Type B pancreatic cell (in vitro differentiated cells): ENCODE measurements at regions not wholly inside any gene's neighbourhood (a gene's known extent, or its start where the extent isn't known, plus 50 kb on each side); places are given as distances from the start of the nearest gene placed in this dataset.

Source experiments
- DNase-seq: peaks from one replicate; pipeline ENCODE4 v3.0.0; 2021; ENCODE audit warnings: mixed read lengths; ENCODE audit not compliant: unreplicated experiment; ENCODE audit errors: extremely low spot score
- H3K27ac Mint-ChIP-seq: 2 replicates; pipeline ENCODE4 v1.8.0; 2021; ENCODE audit warnings: mild to moderate bottlenecking, mixed read lengths
- H3K27me3 Mint-ChIP-seq: 2 replicates; pipeline ENCODE4 v1.8.0; 2021; ENCODE audit warnings: mixed read lengths
- H3K36me3 Mint-ChIP-seq: 2 replicates; pipeline ENCODE4 v1.8.0; 2021; ENCODE audit warnings: mixed read lengths
- H3K4me1 Mint-ChIP-seq: one replicate; pipeline ENCODE4 v1.8.0; 2021; ENCODE audit warnings: mixed read lengths; ENCODE audit not compliant: unreplicated experiment
- H3K4me3 Mint-ChIP-seq: 2 replicates; pipeline ENCODE4 v1.8.0; 2021; ENCODE audit warnings: mild to moderate bottlenecking, mixed read lengths
- H3K9me3 Mint-ChIP-seq: 2 replicates; pipeline ENCODE4 v1.8.0; 2021; ENCODE audit warnings: mixed read lengths
- CTCF ChIP-seq: fragments of 200-600 bp; sonication (generic); conservative IDR thresholded peaks from 2 replicates; pipeline ENCODE4 v1.5.0; 2021; ENCODE audit warnings: antibody characterized with exemption, mild to moderate bottlenecking

GRCh38 chr5:120394259-120394658, 69.8 kb upstream of the PRR16 start:
- H3K27ac Mint-ChIP-seq = no peak overlapping the region
- peak; percentile 34 for TF ChIP-seq CTCF
- no peaks in the 10 kb centered on the region for H3K9me3 Mint-ChIP-seq
- DNase-seq = no peak
- H3K27me3 Mint-ChIP-seq = peaks cover 6% of the 10 kb centered on the region
- no peaks in the 10 kb centered on the region for H3K4me1 Mint-ChIP-seq
- H3K4me3 Mint-ChIP-seq = no peak overlapping the region
- no peaks in the 10 kb centered on the region for H3K36me3 Mint-ChIP-seq

- Mint-ChIP-seq H3K36me3 (no peaks in the 10 kb centered on the region), H3K27me3 (peaks cover 6% of the 10 kb centered on the region), H3K9me3 (no peaks in the 10 kb centered on the region), H3K4me3 (no peak overlapping the region), H3K4me1 (no peaks in the 10 kb centered on the region), H3K27ac (no peak overlapping the region)
- DNase-seq = no peak
- no peak for TF ChIP-seq CTCF
These were observed 67.9 kb upstream of the PRR16 start for GRCh38 chr5:120396186-120396585.

GRCh38 chr5:120400356-120400755, 63.7 kb upstream of the PRR16 start:
- TF ChIP-seq CTCF = no peak
- no peaks in the 10 kb centered on the region for H3K36me3 Mint-ChIP-seq
- no peak overlapping the region for H3K4me3 Mint-ChIP-seq
- peaks cover 3% of the 10 kb centered on the region for H3K27me3 Mint-ChIP-seq
- no peak for DNase-seq
- H3K9me3 Mint-ChIP-seq = no peaks in the 10 kb centered on the region
- no peaks in the 10 kb centered on the region for H3K4me1 Mint-ChIP-seq
- no peak overlapping the region for H3K27ac Mint-ChIP-seq

- Mint-ChIP-seq H3K27ac (no peak overlapping the region), H3K36me3 (no peaks in the 10 kb centered on the region), H3K4me3 (no peak overlapping the region), H3K9me3 (no peaks in the 10 kb centered on the region), H3K4me1 (no peaks in the 10 kb centered on the region), H3K27me3 (no peaks in the 10 kb centered on the region)
- no peak for TF ChIP-seq CTCF
- no peak for DNase-seq
These were observed 61.5 kb upstream of the PRR16 start for GRCh38 chr5:120402606-120403005.

- H3K4me3 Mint-ChIP-seq = no peak overlapping the region
- H3K27me3 Mint-ChIP-seq = no peaks in the 10 kb centered on the region
- no peak for DNase-seq
- H3K36me3 Mint-ChIP-seq = no peaks in the 10 kb centered on the region
- H3K9me3 Mint-ChIP-seq = peaks cover 3% of the 10 kb centered on the region
- no peaks in the 10 kb centered on the region for H3K4me1 Mint-ChIP-seq
- H3K27ac Mint-ChIP-seq = no peak overlapping the region
- TF ChIP-seq CTCF = no peak
These were observed 58.7 kb upstream of the PRR16 start for GRCh38 chr5:120405286-120405864.

GRCh38 chr5:120405923-120406322, 58.2 kb upstream of the PRR16 start:
- no peaks in the 10 kb centered on the region for H3K27me3 Mint-ChIP-seq
- no peak overlapping the region for H3K4me3 Mint-ChIP-seq
- H3K9me3 Mint-ChIP-seq = peaks cover 7% of the 10 kb centered on the region
- no peak for TF ChIP-seq CTCF
- no peaks in the 10 kb centered on the region for H3K4me1 Mint-ChIP-seq
- no peaks in the 10 kb centered on the region for H3K36me3 Mint-ChIP-seq
- no peak for DNase-seq
- no peak overlapping the region for H3K27ac Mint-ChIP-seq
